Astrocyte (in vitro differentiated cells and primary cell): ENCODE measurements at regions not wholly inside any gene's neighbourhood (a gene's known extent, or its start where the extent isn't known, plus 50 kb on each side); places are given as distances from the start of the nearest gene placed in this dataset.
A peak's percentile ranks its signal among the peaks of the same experiment; 100 is the strongest.

Source experiments
- DNase-seq: peaks from one replicate; pipeline ENCODE4 v3.0.0-alpha.2; 2010; ENCODE audit warnings: low read depth
- FAIRE-seq: peaks from 2 replicates; lab custom pipeline; 2011; peaks lifted over from hg19 to GRCh38; lab: Jason Lieb, UNC
- H2AFZ ChIP-seq: 2 replicates; pipeline ENCODE4 v1.6.0; 2012; ENCODE audit warnings: low read depth, low read length, inconsistent platforms
- H3K27ac ChIP-seq: 2 replicates; pipeline ENCODE4 v1.5.1; 2011; ENCODE audit warnings: low read depth, low read length, inconsistent platforms
- H3K27me3 ChIP-seq: 2 replicates; pipeline ENCODE4 v1.6.0; 2011; ENCODE audit warnings: low read length, inconsistent platforms; ENCODE audit not compliant: insufficient read depth
- H3K36me3 ChIP-seq: 2 replicates; pipeline ENCODE4 v1.5.1; 2011; ENCODE audit warnings: low read length, inconsistent platforms; ENCODE audit not compliant: insufficient read depth
- H3K4me1 ChIP-seq: 2 replicates; pipeline ENCODE4 v1.5.1; 2011; ENCODE audit warnings: low read length, inconsistent platforms; ENCODE audit not compliant: insufficient read depth
- H3K4me2 ChIP-seq: 2 replicates; pipeline ENCODE4 v1.6.0; 2012; ENCODE audit warnings: low read length, inconsistent platforms
- H3K4me3 ChIP-seq: 2 replicates; pipeline ENCODE4 v1.5.1; 2011; ENCODE audit warnings: low read depth, mild to moderate bottlenecking, low read length, inconsistent platforms; ENCODE audit not compliant: insufficient read depth
- H3K79me2 ChIP-seq: 2 replicates; pipeline ENCODE4 v1.6.0; 2012; ENCODE audit warnings: mild to moderate bottlenecking, low read length, inconsistent platforms; ENCODE audit not compliant: insufficient read depth
- H3K9ac ChIP-seq: 2 replicates; pipeline ENCODE4 v1.6.0; 2012; ENCODE audit warnings: mild to moderate bottlenecking, low read length, inconsistent platforms
- H3K9me3 ChIP-seq: 2 replicates; pipeline ENCODE4 v1.5.1; 2012; ENCODE audit warnings: low read depth, mild to moderate bottlenecking, low read length, inconsistent platforms; ENCODE audit not compliant: insufficient read depth
- H4K20me1 ChIP-seq: 2 replicates; pipeline ENCODE4 v1.6.0; 2012; ENCODE audit warnings: low read length, inconsistent platforms; ENCODE audit not compliant: insufficient read depth
- H3K27ac Mint-ChIP-seq: one replicate; pipeline ENCODE4 v1.8.0; 2021; ENCODE audit warnings: mild to moderate bottlenecking, mixed read lengths; ENCODE audit not compliant: unreplicated experiment
- H3K27me3 Mint-ChIP-seq: one replicate; pipeline ENCODE4 v1.8.0; 2021; ENCODE audit warnings: low read depth, mixed read lengths; ENCODE audit not compliant: unreplicated experiment
- H3K36me3 Mint-ChIP-seq: one replicate; pipeline ENCODE4 v1.8.0; 2021; ENCODE audit warnings: low read depth, mixed read lengths; ENCODE audit not compliant: unreplicated experiment
- H3K4me1 Mint-ChIP-seq: one replicate; pipeline ENCODE4 v1.8.0; 2021; ENCODE audit warnings: low read depth, mixed read lengths; ENCODE audit not compliant: unreplicated experiment
- H3K4me3 Mint-ChIP-seq: one replicate; pipeline ENCODE4 v1.8.0; 2021; ENCODE audit warnings: mild to moderate bottlenecking, moderate library complexity, mixed read lengths; ENCODE audit not compliant: unreplicated experiment
- H3K9me3 Mint-ChIP-seq: one replicate; pipeline ENCODE4 v1.8.0; 2021; ENCODE audit warnings: mild to moderate bottlenecking, mixed read lengths; ENCODE audit not compliant: unreplicated experiment
- CTCF ChIP-seq: IDR thresholded peaks from 2 replicates; pipeline ENCODE4 v1.5.1; 2011; ENCODE audit warnings: low read depth, mild to moderate bottlenecking, inconsistent platforms, low read length, moderate library complexity; ENCODE audit not compliant: insufficient read depth
- EZH2 ChIP-seq: IDR thresholded peaks from 2 replicates; pipeline ENCODE4 v1.6.1; 2012; ENCODE audit warnings: mild to moderate bottlenecking, low read length, inconsistent platforms; ENCODE audit not compliant: insufficient read depth

GRCh38 chr3:29168081-29168480 is 112.8 kb upstream of the RBMS3 start:
- Histone ChIP-seq H3K27me3 (no peaks in the 10 kb centered on the region), H3K4me1 (peaks cover 11% of the 10 kb centered on the region), H3K4me3 (no peak overlapping the region), H3K36me3 (no peaks in the 10 kb centered on the region), H3K9ac (no peak overlapping the region), H3K9me3 (no peaks in the 10 kb centered on the region), H3K4me2 (no peak overlapping the region), H4K20me1 (no peaks in the 10 kb centered on the region), H2AFZ (no peak overlapping the region), H3K27ac (no peak overlapping the region), H3K79me2 (no peaks in the 10 kb centered on the region)
- Mint-ChIP-seq H3K36me3 (no peaks in the 10 kb centered on the region), H3K4me1 (peaks cover 20% of the 10 kb centered on the region), H3K9me3 (no peaks in the 10 kb centered on the region), H3K4me3 (no peak overlapping the region), H3K27me3 (no peaks in the 10 kb centered on the region), H3K27ac (no peak overlapping the region)
- DNase-seq (no peak), FAIRE-seq (no peak)
- no peak for TF ChIP-seq CTCF
- no peak for TF ChIP-seq EZH2

- no peaks in the 10 kb centered on the region for H3K36me3 Mint-ChIP-seq
- TF ChIP-seq EZH2 = no peak
- no peak for TF ChIP-seq CTCF
- H3K36me3 ChIP-seq = no peaks in the 10 kb centered on the region
- H3K4me2 ChIP-seq = no peak overlapping the region
- no peak overlapping the region for H3K4me3 ChIP-seq
- no peak overlapping the region for H2AFZ ChIP-seq
- H3K9me3 Mint-ChIP-seq = no peaks in the 10 kb centered on the region
- DNase-seq = peak; percentile 18
- no peaks in the 10 kb centered on the region for H3K9me3 ChIP-seq
- H3K4me1 Mint-ChIP-seq = peaks cover 20% of the 10 kb centered on the region
- H3K27ac Mint-ChIP-seq = no peak overlapping the region
- no peaks in the 10 kb centered on the region for H4K20me1 ChIP-seq
- H3K9ac ChIP-seq = no peak overlapping the region
- H3K27ac ChIP-seq = no peak overlapping the region
- FAIRE-seq = peak; percentile 73
- peaks cover 11% of the 10 kb centered on the region for H3K4me1 ChIP-seq
- no peaks in the 10 kb centered on the region for H3K27me3 Mint-ChIP-seq
- no peaks in the 10 kb centered on the region for H3K79me2 ChIP-seq
- no peak overlapping the region for H3K4me3 Mint-ChIP-seq
- H3K27me3 ChIP-seq = no peaks in the 10 kb centered on the region
Measured at GRCh38 chr3:29168696-29169095, 112.2 kb upstream of the RBMS3 start.

GRCh38 chr3:29169451-29169850 is 111.4 kb upstream of the RBMS3 start:
- DNase-seq (no peak), FAIRE-seq (no peak)
- Histone ChIP-seq H3K36me3 (no peaks in the 10 kb centered on the region), H3K9me3 (no peaks in the 10 kb centered on the region), H3K4me2 (no peak overlapping the region), H3K27me3 (no peaks in the 10 kb centered on the region), H3K4me3 (no peak overlapping the region), H3K4me1 (peaks cover 11% of the 10 kb centered on the region), H2AFZ (no peak overlapping the region), H3K9ac (no peak overlapping the region), H3K27ac (no peak overlapping the region), H3K79me2 (no peaks in the 10 kb centered on the region), H4K20me1 (no peaks in the 10 kb centered on the region)
- peak overlapping the region; percentile 41 for H3K27ac Mint-ChIP-seq
- TF ChIP-seq CTCF (no peak), EZH2 (no peak)
- no peak overlapping the region for H3K4me3 Mint-ChIP-seq
- H3K36me3 Mint-ChIP-seq = no peaks in the 10 kb centered on the region
- no peaks in the 10 kb centered on the region for H3K9me3 Mint-ChIP-seq
- H3K27me3 Mint-ChIP-seq = no peaks in the 10 kb centered on the region
- H3K4me1 Mint-ChIP-seq = peaks cover 20% of the 10 kb centered on the region
